DOHH2 (cell line): ENCODE measurements at regions not wholly inside any gene's neighbourhood (a gene's known extent, or its start where the extent isn't known, plus 50 kb on each side); places are given as distances from the start of the nearest gene placed in this dataset.

ENCODE experiments used
- H3F3A ChIP-seq: fragments of 200-600 bp; sonication (generic), shearing (Covaris generic); 2 replicates; pipeline ENCODE4 v1.6.0; 2016; ENCODE audit warnings: antibody characterized with exemption, mild to moderate bottlenecking; ENCODE audit not compliant: control insufficient read depth, insufficient read depth
- H3K27ac ChIP-seq: fragments of 200-600 bp; sonication (generic); 2 replicates; pipeline ENCODE4 v1.5.1; 2014; ENCODE audit warnings: low read depth, mild to moderate bottlenecking, low read length, moderate library complexity
- H3K27me3 ChIP-seq: fragments of 200-600 bp; sonication (generic); 2 replicates; pipeline ENCODE4 v1.6.1; 2014; ENCODE audit warnings: mild to moderate bottlenecking, low read length, mixed read lengths; ENCODE audit not compliant: control insufficient read depth
- H3K36me3 ChIP-seq: fragments of 200-600 bp; sonication (generic); 2 replicates; pipeline ENCODE4 v1.6.1; 2014; ENCODE audit warnings: mild to moderate bottlenecking, low read length, moderate library complexity, mixed read lengths; ENCODE audit not compliant: control insufficient read depth
- H3K4me1 ChIP-seq: fragments of 200-600 bp; sonication (generic); 2 replicates; pipeline ENCODE4 v1.6.1; 2014; ENCODE audit warnings: mild to moderate bottlenecking, low read length, mixed read lengths; ENCODE audit not compliant: control insufficient read depth
- H3K4me2 ChIP-seq: fragments of 200-600 bp; sonication (generic); 2 replicates; pipeline ENCODE4 v1.6.0; 2014; ENCODE audit warnings: mild to moderate bottlenecking, low read length, moderate library complexity
- H3K4me3 ChIP-seq: fragments of 200-600 bp; sonication (generic); 2 replicates; pipeline ENCODE4 v1.5.1; 2014; ENCODE audit warnings: mild to moderate bottlenecking, low read length, mixed read lengths
- H3K79me2 ChIP-seq: fragments of 200-600 bp; sonication (generic); 2 replicates; pipeline ENCODE4 v1.6.1; 2014; ENCODE audit warnings: mild to moderate bottlenecking, low read length, mixed read lengths; ENCODE audit not compliant: control insufficient read depth
- H3K9me2 ChIP-seq: fragments of 200-600 bp; sonication (generic); replicated peaks from 2 replicates; pipeline ENCODE4 v1.6.1; 2014; ENCODE audit warnings: mild to moderate bottlenecking, low read length, mixed read lengths; ENCODE audit not compliant: control insufficient read depth
- H3K9me3 ChIP-seq: fragments of 200-600 bp; sonication (generic); 2 replicates; pipeline ENCODE4 v1.6.1; 2014; ENCODE audit warnings: antibody characterized with exemption, low read length, mixed read lengths; ENCODE audit not compliant: control insufficient read depth, insufficient read depth
- H4K20me1 ChIP-seq: fragments of 200-600 bp; sonication (generic); 2 replicates; pipeline ENCODE4 v1.6.0; 2014; ENCODE audit warnings: low read depth, mild to moderate bottlenecking, antibody characterized with exemption, low read length, moderate library complexity; ENCODE audit not compliant: control insufficient read depth, insufficient read depth
- CTCF ChIP-seq: fragments of 200-600 bp; sonication (generic); IDR thresholded peaks from one replicate; pipeline ENCODE4 v1.5.1; 2014; ENCODE audit warnings: antibody characterized with exemption, mild to moderate bottlenecking, low read depth, low read length; ENCODE audit not compliant: poor library complexity, severe bottlenecking
- EZH2phosphoT487 ChIP-seq: fragments of 200-600 bp; sonication (generic); IDR thresholded peaks from 2 replicates; pipeline ENCODE4 v1.6.1; 2017; ENCODE audit warnings: borderline replicate concordance, mild to moderate bottlenecking, antibody characterized with exemption, low read length, moderate library complexity, mixed read lengths

GRCh38 chr19:5214902-5215301 lies 125.7 kb downstream of the PTPRS start:
- Histone ChIP-seq H3K79me2 (no peaks in the 10 kb centered on the region), H3K9me3 (no peaks in the 10 kb centered on the region), H3K36me3 (peaks cover 18% of the 10 kb centered on the region), H3K4me1 (peaks cover 5% of the 10 kb centered on the region; the same call in 1 of the 2 replicates), H3K9me2 (no peaks in the 10 kb centered on the region), H3K27me3 (no peaks in the 10 kb centered on the region), H3F3A (no peaks in the 10 kb centered on the region), H3K4me3 (no peak overlapping the region), H3K4me2 (no peak overlapping the region), H3K27ac (no peak overlapping the region), H4K20me1 (no peaks in the 10 kb centered on the region)
- TF ChIP-seq EZH2phosphoT487, result no peak
- no peak for TF ChIP-seq CTCF

- H3K27me3 ChIP-seq, result no peaks in the 10 kb centered on the region
- H3K4me2 ChIP-seq, result no peak overlapping the region
- TF ChIP-seq EZH2phosphoT487, result no peak
- no peak for TF ChIP-seq CTCF
- no peaks in the 10 kb centered on the region for H3K9me3 ChIP-seq
- H3F3A ChIP-seq, result no peaks in the 10 kb centered on the region
- H3K27ac ChIP-seq, result no peak overlapping the region
- no peaks in the 10 kb centered on the region for H3K79me2 ChIP-seq
- H3K36me3 ChIP-seq, result peaks cover 18% of the 10 kb centered on the region
- H3K9me2 ChIP-seq, result no peaks in the 10 kb centered on the region
- no peak overlapping the region for H3K4me3 ChIP-seq
- H4K20me1 ChIP-seq, result no peaks in the 10 kb centered on the region
- H3K4me1 ChIP-seq, result peaks cover 5% of the 10 kb centered on the region; the same call in 1 of the 2 replicates
Observed at GRCh38 chr19:5214371-5214770, 126.2 kb downstream of the PTPRS start.

GRCh38 chr19:5213667-5214066 lies 126.9 kb downstream of the PTPRS start:
- Histone ChIP-seq H3K36me3 (peaks cover 18% of the 10 kb centered on the region), H3K4me1 (peaks cover 5% of the 10 kb centered on the region; the same call in 1 of the 2 replicates), H3K27ac (no peak overlapping the region), H3K79me2 (no peaks in the 10 kb centered on the region), H3K9me3 (no peaks in the 10 kb centered on the region), H4K20me1 (no peaks in the 10 kb centered on the region), H3K9me2 (no peaks in the 10 kb centered on the region), H3K4me3 (no peak overlapping the region), H3K27me3 (no peaks in the 10 kb centered on the region), H3F3A (no peaks in the 10 kb centered on the region), H3K4me2 (no peak overlapping the region)
- TF ChIP-seq EZH2phosphoT487, result no peak
- TF ChIP-seq CTCF, result no peak
